UCSD-AML1 (cell line): ENCODE measurements at regions not wholly inside any gene's neighbourhood (a gene's known extent, or its start where the extent isn't known, plus 50 kb on each side); places are given as distances from the start of the nearest gene placed in this dataset.

Experiments used
- DNase-seq: peaks from one replicate; lab custom pipeline; 2025; ENCODE audit not compliant: unreplicated experiment; lab: John Stamatoyannopoulos, UW

DNA sequence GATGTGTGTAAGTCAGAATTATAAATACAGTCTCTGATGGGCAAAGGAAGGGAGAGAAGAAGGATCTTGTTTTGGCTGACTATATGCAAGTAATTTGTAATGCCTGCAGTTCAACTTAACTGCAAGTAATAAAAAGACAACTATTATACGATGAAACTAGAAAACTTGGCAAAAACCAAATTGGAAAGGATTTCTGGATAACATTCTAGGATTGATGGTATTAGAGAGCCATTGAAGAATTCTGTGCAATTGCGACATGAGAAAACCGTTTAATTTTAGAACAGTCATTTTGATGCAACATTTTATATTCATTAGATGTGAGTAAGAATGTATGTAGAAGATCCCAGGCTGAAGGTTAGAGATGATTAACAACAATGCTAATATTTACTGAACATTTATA is 1334.1 kb downstream of the EFNB2 start:
- DNase-seq: no peak

DNA sequence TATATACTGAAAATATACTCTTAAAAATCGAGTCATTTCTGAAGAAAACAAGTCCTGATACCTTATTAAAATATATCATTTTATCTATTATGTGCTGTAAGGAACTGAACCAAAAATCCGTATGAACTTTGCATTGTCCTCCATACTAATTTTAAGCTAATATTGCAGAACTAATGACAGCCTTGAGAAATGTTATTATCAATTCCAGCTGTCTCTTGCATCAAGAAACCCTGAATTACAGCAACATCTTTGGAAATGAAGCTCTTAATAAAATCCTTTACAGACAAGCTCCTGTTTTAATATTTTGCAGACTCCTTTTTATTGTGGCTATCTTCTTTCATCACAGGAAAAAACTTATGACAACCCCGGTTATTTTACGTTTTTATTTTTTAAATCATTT is 1335.3 kb downstream of the EFNB2 start:
- no peak for DNase-seq

DNA sequence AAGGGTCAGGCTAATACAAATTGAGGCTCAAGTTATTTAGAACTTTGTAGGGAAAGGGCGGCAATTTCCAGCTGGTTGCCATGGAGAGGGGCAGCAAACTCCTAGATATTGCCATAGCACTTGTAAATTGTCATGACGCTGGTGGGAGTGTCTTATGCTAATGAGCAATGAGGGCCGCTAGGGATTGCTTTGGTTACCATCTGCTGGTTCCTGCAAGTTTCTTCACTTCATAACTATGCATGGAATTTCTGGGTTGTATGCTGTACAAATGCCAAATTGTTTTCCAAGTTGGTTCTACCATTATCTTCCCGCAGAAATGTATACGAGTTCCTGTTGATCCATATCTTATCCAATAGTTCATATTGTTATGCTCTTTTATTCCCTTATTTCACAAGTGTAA is 1339.4 kb downstream of the EFNB2 start:
- DNase-seq: no peak

DNA sequence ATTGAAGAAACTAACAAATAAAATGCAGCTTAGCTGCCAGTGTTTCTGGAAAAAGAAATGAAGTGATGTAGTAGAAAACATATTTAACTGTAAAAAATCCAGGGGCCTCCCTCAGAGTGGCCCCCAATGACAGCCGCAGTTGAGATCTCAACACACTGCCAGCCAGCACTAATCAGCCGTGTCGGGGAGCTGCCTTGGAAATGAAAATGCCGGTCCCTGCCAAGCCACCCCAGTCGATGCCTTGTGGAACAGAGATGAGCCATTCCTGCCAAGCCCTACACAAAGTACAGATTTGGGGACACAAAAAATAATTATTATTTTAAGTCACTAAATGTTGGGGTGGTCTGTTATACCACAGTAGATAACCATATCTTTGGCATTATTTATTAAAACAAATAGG is 1342.4 kb downstream of the EFNB2 start:
- DNase-seq: no peak

DNA sequence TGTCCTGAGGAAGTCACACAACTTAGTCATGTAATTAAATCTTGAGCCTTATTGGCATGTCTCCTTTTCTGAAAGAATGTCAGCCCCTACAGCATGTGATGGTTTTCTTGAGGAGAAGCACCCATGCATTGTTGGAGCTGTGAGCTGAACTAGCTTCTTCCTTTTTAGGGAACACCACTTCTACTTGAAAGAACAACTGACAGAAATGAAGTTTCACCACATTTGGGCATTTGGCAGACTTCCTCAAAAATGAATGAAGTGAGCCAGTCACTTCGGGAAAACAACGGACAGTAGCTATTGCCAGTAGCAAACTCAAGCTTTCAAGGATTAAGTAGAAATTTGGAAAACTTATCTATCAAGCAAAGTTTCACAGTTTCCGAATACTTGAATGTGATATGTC is 1351.3 kb downstream of the EFNB2 start:
- DNase-seq: no peak

DNA sequence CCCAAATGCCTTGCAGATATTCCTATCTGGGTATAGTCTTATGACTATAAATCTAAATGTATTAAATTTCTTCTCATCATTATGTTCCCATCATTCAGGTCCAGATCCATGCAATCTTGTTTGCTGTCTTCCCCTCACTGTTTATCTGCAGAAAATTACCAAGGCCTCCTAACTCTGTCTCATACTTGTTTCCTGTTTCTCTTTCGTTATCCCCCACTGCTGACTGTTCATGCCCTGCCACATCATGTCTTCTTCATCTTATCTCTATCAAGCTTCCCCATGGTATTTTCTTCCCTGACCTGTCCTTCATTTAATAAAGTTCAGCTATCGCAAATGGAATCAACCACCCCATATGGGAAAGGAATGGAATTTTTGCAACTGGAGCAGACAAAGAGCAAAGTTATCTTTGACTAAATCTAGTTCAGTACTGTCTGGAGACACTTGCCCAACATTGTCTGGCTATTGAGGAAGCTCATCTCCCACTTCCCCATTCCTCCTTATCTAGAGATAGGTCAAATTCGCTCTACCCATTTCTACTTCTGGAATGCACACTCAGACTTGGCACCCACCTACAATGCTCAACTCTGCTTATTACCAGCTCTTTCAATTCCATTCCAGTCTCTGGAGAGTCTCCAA is 1358.1 kb downstream of the EFNB2 start:
- no peak for DNase-seq

DNA sequence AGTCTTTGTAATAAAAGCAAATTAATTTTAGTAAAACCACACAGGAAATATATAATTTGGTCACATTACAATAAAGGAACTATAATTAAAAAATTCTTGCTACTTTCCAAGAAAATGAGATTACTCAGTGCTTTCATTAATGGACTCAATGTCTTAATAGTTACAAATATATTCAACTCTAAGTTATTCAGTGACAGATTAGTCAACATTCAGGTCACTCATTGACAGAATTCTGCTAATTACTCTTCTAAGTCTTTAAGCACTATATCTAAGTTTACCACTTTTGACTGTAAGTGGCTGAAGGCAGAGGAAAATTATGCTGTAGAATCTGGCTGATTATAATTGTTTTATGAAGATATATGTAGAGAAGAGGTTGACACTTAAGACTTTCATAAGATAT is 1365.0 kb downstream of the EFNB2 start:
- DNase-seq: no peak

DNA sequence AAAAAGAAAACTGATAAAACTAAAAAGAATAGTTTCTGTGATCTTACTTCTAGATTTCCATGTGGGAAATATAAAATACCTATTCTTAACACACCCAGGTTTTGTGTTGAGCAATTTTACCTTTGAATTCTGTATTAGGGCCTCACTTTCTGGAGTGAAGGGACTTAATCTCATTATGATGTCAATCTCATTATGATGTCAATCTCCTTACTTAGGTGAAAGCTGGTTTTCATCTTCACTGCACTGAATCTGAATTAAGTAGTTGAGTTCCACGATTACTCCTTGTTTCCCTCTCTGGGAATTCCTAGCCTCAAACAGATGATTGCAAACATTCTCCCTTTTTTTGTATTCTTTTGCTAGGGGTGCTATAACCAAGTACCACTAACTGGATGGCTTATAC is 1367.2 kb downstream of the EFNB2 start:
- no peak for DNase-seq

DNA sequence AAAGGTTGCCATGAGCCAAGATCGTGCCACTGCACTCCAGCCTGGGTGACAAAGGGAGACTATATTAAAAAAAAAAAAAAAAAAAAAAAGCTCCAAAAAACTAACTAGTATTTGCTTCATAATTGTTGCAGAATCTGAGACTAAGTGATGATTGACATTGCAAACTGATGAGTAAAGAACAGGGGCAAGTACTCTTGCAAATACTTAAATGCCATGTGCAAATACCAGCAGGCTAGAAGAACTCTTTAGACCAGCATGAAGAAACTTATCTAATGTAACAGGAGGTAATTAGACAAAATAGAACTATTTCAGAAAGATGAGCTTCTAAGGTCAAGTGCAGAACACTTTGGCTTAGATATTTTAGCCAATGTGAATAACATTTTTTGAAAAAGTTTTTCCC is 1368.1 kb downstream of the EFNB2 start:
- DNase-seq: no peak

DNA sequence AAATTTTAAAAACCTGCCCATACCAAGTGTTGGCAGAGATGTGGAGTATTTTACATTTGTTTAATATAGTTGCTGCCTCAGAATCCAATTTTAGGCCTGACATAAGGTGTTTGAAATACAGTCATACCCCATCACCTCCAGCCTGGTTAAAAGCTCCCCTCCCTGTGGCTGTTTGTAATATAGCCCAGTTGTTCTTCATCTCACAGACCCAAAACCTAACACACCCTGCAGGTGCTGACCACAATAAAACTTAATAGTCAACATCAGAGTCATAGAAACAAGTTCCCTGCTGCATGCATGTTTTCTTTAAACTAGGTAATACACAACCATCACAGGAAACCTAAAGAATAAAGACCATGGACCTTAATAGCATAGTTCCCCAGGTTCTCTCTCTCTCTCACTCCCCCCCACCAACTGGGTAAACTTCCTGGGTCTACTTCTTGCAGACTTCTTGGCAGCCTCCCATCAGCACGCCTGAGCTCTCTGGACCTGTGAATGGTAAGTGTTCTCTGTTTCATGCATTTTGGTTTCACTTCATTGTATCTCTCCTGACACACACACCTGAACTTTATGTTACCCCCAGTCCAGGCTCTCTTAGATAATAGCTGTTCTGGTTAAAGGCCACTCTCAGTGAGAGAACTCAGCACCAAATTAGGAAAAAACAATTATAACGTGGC is 1369.9 kb downstream of the EFNB2 start:
- no peak for DNase-seq

DNA sequence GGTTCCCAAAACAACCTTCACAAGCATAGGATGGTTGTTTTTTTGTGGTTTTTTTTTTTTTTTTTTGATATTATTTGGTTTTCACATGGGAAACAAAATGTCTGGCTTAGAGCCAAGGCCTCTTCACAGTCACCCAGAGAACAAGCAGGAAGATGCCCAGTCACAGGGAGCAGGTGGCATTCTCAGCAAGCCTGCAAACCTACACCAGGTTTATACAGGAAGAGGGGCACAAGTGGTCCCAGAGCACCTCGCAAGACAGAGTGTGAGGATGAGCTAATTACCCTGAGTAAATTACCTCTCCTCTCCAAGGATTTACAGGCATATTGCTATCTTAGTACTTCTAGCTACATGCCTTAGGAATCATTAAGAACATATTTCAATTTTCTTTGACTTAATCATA is 1375.6 kb downstream of the EFNB2 start:
- DNase-seq: no peak

DNA sequence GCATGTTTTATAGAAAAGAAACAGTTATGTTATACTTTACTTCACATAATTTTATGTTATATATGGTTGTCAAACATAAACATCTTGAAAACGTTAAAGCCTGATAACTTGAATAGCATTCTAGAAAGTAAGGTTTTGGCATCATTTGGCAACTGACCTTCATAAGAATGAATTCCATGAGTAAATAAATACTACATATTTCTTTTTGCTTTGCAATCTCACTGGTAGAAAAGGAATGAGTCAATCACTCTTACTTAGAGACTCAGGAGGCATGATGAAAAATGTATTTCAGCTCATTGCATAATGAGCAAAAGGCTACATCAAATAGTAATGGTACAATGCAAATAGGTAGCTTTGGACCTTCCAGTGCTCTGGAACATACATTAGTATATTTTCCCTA is 1381.9 kb downstream of the EFNB2 start:
- no peak for DNase-seq

DNA sequence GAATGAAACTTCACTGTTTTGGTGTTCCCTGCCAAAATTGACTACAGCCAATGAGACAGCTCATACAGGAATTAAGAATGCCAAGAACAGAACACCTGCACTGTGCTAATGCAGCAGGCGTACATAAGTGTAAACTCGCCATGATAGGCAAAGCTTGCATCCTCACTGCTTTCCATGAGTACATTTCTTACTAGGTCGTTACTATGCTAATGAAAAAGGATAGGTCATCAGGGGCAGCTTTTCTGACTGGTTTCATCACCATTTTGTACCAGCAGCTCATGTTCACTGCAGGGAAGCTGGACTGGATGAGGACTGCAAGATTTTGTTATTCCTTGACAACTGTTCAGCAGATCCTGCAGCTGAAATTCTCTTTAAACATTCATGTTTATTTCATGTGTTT is 1383.8 kb downstream of the EFNB2 start:
- no peak for DNase-seq

DNA sequence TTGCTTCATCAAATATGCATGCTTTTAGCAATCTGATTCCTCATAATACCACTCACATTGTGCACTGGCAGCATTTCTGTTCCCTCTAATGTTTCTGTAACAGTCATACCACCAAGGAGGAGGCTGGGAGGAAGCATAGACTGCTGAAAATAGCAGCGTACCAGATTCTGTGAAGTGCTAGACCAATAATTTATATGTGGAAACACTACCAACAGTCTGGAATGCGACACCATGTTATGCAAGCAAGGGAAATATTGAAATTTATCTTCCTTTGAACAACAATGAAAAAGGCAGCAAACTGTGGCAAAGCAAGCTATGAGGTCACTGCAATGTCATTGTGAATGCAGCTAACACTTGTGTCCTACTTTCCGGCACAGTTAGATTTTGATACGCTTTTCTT is 1388.0 kb downstream of the EFNB2 start:
- DNase-seq: no peak

DNA sequence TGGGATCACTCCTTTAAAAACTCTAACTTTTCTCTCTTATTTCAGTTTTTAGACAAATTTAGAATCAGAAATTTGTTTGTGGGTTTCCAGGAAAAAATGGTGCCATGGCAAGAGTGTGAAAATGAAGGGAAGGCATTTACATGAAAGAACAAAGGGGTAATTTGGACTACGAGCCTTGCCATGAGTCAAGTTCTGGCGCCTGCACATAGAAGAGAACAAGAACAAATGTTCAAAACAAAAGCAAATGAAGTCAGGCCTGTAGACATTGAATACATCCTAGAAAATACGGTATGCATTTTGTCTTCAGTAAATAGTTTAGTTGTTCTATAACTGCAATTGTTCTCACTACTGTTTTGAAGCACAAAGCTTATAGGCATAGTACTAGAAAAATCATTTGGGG is 1390.5 kb downstream of the EFNB2 start:
- DNase-seq: no peak

DNA sequence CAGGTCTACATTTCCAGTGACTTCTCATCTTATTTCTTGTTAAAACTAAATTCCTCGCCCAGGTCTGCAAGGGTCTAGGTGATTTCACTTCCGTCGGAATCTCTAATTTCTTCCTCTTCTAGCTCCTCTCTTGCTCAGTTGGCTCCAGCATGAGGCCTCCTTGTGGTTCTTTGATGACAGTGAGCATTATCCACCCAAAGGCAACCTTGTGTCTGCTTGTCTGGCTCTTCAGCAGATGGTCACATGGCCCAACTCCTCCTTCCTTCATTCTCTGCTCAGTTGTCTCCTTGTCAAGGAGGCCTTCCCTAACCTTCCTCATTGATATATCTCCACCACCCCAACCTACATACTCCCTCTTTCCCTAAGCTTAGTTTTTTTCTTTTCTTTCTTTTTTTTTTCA is 1391.4 kb downstream of the EFNB2 start:
- no peak for DNase-seq

DNA sequence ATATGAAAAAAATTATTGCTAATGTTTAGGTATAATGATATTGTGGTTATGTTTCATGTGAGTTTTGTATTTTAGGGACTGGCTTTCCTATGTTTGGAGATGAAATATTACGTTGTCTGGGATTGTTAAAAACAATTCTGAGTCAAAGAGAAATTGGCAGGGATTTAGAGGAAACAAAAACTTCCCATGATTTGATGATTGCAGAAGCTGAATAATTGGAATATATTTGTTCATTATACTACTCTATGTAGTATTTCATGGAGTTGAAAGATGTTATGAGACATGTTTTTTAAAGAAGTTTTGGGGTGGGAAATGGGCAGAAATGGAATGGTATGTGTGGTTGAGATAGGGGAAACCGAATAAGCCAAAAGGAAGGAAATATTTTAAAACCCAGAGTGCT is 1392.9 kb downstream of the EFNB2 start:
- DNase-seq: no peak

DNA sequence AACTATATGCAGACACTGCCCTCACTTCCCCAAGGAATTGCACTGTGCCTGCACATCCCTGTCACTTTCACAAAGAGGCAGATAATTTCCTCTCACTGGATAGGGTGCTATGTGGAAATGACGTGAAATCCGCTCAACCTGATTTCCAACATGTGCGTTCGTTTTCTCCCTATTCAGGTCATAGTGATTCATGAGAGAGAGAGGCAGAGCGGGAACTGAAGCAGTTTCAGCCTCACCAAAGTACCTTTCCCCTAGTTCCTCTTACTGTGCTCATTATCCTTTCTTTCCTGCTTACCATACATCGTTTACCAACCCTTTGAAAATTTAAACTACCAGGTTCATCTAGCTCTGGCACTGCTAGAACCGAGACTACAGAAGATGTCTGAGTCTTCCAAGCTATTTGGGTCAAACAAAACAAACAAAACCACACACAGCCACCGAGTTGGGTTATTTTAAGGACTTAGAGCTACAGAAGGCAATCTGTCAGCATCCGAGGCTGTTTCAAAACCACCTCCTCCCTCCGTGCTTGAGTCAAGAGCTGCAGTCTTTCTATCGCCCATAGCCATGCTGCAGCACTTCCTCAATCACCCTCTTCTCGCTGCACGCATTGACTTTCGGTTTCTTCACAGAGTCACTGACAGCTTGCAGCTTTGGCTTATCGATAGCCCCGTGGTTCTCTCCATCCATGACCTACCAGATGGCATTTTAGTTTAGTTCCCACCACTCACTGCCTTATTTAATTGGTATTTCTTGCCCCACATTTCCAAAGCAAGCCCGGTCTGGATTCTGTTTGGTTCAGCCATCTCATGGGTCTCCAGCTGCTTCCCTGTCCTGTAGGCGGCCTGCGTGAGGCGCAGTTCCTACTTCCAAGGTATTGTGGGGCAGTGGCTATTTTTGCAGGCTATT is 1395.8 kb downstream of the EFNB2 start:
- peak; percentile 80 for DNase-seq

DNA sequence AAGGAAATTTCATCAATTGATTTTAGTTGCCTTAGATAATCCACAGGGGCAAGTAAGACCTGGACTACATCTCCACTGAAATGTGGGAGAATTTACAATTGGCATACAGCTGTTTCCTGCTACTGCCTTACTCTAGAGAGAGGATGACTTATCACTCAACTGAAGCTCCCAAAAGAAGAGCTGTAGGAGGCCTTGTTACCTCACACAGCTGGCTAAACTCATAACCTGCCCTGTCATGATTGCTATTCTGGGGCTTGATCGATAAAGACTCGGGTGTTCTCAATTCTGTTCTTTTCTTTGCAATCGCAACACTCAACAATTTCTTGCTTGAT is 1396.4 kb downstream of the EFNB2 start:
- no peak for DNase-seq

DNA sequence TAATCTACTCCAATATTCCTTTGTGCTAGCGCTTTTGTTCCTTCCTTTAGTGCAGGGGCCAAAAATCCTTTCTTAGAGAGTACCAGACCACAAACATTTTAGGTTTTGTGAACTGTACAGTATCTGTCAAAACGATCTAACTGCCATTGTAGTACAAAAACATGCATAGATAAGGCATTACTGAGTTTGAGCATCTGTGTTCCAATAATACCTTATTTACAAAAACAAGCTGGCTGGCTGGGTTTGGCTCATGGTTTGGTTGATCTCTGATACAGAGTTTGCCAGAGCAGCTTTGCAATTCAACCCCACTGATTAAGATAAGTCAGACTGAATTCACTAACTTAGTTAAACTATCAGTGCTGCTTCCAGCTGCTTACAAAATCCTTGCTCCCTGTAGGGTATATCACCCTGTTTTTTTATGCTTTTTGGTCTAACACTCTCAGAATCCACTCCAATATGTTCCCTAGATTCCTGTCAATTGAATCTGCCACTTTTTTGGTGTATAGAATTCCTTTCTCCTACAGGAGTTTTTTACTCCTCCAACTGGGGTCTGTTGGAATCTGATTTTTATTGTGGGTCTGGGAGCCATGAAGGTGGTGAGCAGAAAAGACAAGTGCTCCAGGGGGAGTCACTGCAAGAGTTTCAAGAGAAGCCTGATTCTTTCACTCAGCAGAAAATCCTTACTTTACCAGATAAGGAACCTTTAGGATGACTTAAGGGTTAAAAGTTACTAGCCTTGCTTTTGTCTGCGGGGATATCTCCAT is 1399.4 kb downstream of the EFNB2 start:
- no peak for DNase-seq

DNA sequence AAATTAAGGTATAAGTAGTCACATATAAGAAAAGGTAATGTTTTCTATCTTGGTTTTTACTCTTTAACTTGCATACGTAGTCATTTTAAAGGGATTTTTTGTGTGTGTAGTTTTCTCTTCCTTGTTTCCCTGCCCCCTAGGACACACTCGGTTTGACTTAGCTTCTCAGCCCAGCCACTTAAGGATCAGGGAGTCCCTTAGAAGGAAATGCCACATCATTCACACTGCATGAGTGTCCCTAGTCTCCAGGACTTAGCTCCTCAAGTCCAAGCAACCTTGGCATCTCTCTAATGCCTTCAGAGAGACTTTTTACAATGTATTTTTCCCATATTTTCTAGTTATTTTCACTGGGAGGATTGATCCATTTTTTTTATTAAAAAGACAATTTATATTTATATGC is 1407.7 kb downstream of the EFNB2 start:
- DNase-seq: no peak

DNA sequence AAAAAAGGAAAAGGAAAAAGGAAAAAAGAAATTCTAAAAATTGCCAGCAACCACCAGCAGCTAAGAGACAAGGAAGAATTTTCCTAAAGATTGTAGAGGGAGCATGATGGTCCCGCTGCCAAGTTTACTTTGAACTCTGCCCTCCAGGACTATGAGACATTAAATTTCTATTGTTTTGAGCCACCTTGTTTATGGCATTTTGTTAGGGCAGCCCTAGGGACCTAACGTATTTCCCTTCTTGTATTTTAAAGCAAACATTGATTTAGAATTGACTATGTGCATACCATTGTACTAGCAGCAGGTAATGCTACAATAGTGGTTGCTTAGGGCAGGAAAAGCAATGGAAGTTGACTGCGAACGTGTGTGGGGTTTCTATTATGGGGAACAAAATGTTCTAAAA is 1414.2 kb downstream of the EFNB2 start:
- no peak for DNase-seq
